ES-I3 (cell line): ENCODE measurements at regions not wholly inside any gene's neighbourhood (a gene's known extent, or its start where the extent isn't known, plus 50 kb on each side); places are given as distances from the start of the nearest gene placed in this dataset.

Experiments used
- H3K36me3 ChIP-seq: 2 replicates; pipeline ENCODE4 v1.6.1; 2013; ENCODE audit warnings: mild to moderate bottlenecking, low read length, control low read depth, moderate library complexity; ENCODE audit not compliant: insufficient read depth
- H3K4me1 ChIP-seq: 2 replicates; pipeline ENCODE4 v1.6.1; 2013; ENCODE audit warnings: mild to moderate bottlenecking, control low read depth, low read length; ENCODE audit not compliant: insufficient read depth
- H3K9ac ChIP-seq: 2 replicates; pipeline ENCODE4 v1.6.1; 2013; ENCODE audit warnings: low read depth, mild to moderate bottlenecking, low read length, moderate library complexity
- H3K9me3 ChIP-seq: 2 replicates; pipeline ENCODE4 v1.6.1; 2013; ENCODE audit warnings: mild to moderate bottlenecking, low read length, moderate library complexity; ENCODE audit not compliant: control insufficient read depth, insufficient read depth

- H3K9me3 ChIP-seq = no peaks in the 10 kb centered on the region
- H3K36me3 ChIP-seq = no peaks in the 10 kb centered on the region
- no peaks in the 10 kb centered on the region for H3K4me1 ChIP-seq
- H3K9ac ChIP-seq = no peak overlapping the region
Measured at GRCh38 chr2:51559026-51559425, 527.1 kb upstream of the NRXN1 start.

GRCh38 chr2:51553476-51553875 lies 521.5 kb upstream of the NRXN1 start:
- H3K4me1 ChIP-seq = no peaks in the 10 kb centered on the region
- no peaks in the 10 kb centered on the region for H3K9me3 ChIP-seq
- no peak overlapping the region for H3K9ac ChIP-seq
- H3K36me3 ChIP-seq = no peaks in the 10 kb centered on the region

GRCh38 chr2:51535763-51536162 lies 503.8 kb upstream of the NRXN1 start:
- Histone ChIP-seq H3K4me1 (no peaks in the 10 kb centered on the region), H3K9me3 (no peaks in the 10 kb centered on the region), H3K9ac (no peak overlapping the region), H3K36me3 (no peaks in the 10 kb centered on the region)

- Histone ChIP-seq H3K4me1 (no peaks in the 10 kb centered on the region), H3K9ac (no peak overlapping the region), H3K9me3 (no peaks in the 10 kb centered on the region), H3K36me3 (no peaks in the 10 kb centered on the region)
Measured at GRCh38 chr2:51534166-51534565, 502.2 kb upstream of the NRXN1 start.

GRCh38 chr2:51528156-51528555 lies 496.2 kb upstream of the NRXN1 start:
- H3K36me3 ChIP-seq = no peaks in the 10 kb centered on the region
- H3K9me3 ChIP-seq = no peaks in the 10 kb centered on the region
- no peak overlapping the region for H3K9ac ChIP-seq
- H3K4me1 ChIP-seq = no peaks in the 10 kb centered on the region

GRCh38 chr2:51526766-51527165 lies 494.8 kb upstream of the NRXN1 start:
- no peaks in the 10 kb centered on the region for H3K9me3 ChIP-seq
- no peak overlapping the region for H3K9ac ChIP-seq
- no peaks in the 10 kb centered on the region for H3K36me3 ChIP-seq
- no peaks in the 10 kb centered on the region for H3K4me1 ChIP-seq

GRCh38 chr2:51516667-51517066 lies 484.7 kb upstream of the NRXN1 start:
- Histone ChIP-seq H3K9ac (no peak overlapping the region), H3K4me1 (no peaks in the 10 kb centered on the region), H3K36me3 (no peaks in the 10 kb centered on the region), H3K9me3 (no peaks in the 10 kb centered on the region)

GRCh38 chr2:51511002-51511401 lies 479.1 kb upstream of the NRXN1 start:
- H3K9ac ChIP-seq = no peak overlapping the region
- no peaks in the 10 kb centered on the region for H3K4me1 ChIP-seq
- no peaks in the 10 kb centered on the region for H3K36me3 ChIP-seq
- no peaks in the 10 kb centered on the region for H3K9me3 ChIP-seq

GRCh38 chr2:51510303-51510702 lies 478.4 kb upstream of the NRXN1 start:
- no peaks in the 10 kb centered on the region for H3K4me1 ChIP-seq
- no peak overlapping the region for H3K9ac ChIP-seq
- H3K9me3 ChIP-seq = no peaks in the 10 kb centered on the region
- H3K36me3 ChIP-seq = no peaks in the 10 kb centered on the region

- Histone ChIP-seq H3K36me3 (no peaks in the 10 kb centered on the region), H3K9me3 (no peaks in the 10 kb centered on the region), H3K9ac (no peak overlapping the region), H3K4me1 (no peaks in the 10 kb centered on the region)
Measured at GRCh38 chr2:51505533-51505932, 473.6 kb upstream of the NRXN1 start.

- Histone ChIP-seq H3K4me1 (no peaks in the 10 kb centered on the region), H3K9me3 (no peaks in the 10 kb centered on the region), H3K36me3 (no peaks in the 10 kb centered on the region), H3K9ac (no peak overlapping the region)
Measured at GRCh38 chr2:51490576-51491234, 458.8 kb upstream of the NRXN1 start.

GRCh38 chr2:51484605-51485004 lies 452.7 kb upstream of the NRXN1 start:
- Histone ChIP-seq H3K36me3 (no peaks in the 10 kb centered on the region), H3K4me1 (no peaks in the 10 kb centered on the region), H3K9ac (no peak overlapping the region)

GRCh38 chr2:51483720-51484119 lies 451.8 kb upstream of the NRXN1 start:
- Histone ChIP-seq H3K9ac (no peak overlapping the region), H3K36me3 (no peaks in the 10 kb centered on the region), H3K4me1 (no peaks in the 10 kb centered on the region), H3K9me3 (no peaks in the 10 kb centered on the region)

More at GRCh38 chr2:51484605-51485004, 452.7 kb upstream of the NRXN1 start:
- no peaks in the 10 kb centered on the region for H3K9me3 ChIP-seq

- Histone ChIP-seq H3K4me1 (no peaks in the 10 kb centered on the region), H3K9me3 (no peaks in the 10 kb centered on the region), H3K9ac (no peak overlapping the region), H3K36me3 (no peaks in the 10 kb centered on the region)
Measured at GRCh38 chr2:51472783-51473182, 440.9 kb upstream of the NRXN1 start.

- H3K9ac ChIP-seq = no peak overlapping the region
- H3K9me3 ChIP-seq = no peaks in the 10 kb centered on the region
- H3K36me3 ChIP-seq = no peaks in the 10 kb centered on the region
- H3K4me1 ChIP-seq = no peaks in the 10 kb centered on the region
Measured at GRCh38 chr2:51472300-51472699, 440.4 kb upstream of the NRXN1 start.

- Histone ChIP-seq H3K36me3 (no peaks in the 10 kb centered on the region), H3K4me1 (no peaks in the 10 kb centered on the region), H3K9ac (no peak overlapping the region), H3K9me3 (no peaks in the 10 kb centered on the region)
Measured at GRCh38 chr2:51469102-51469501, 437.2 kb upstream of the NRXN1 start.
